SK-N-SH (cell line): ENCODE measurements at regions not wholly inside any gene's neighbourhood (a gene's known extent, or its start where the extent isn't known, plus 50 kb on each side); places are given as distances from the start of the nearest gene placed in this dataset.
A peak's percentile ranks its signal among the peaks of the same experiment; 100 is the strongest.

Source experiments
- CTCF ChIA-PET: fragments of 300-600, 350-600 bp; formaldehyde crosslinking; extraction: SDS; loops from one replicate; lab custom pipeline; 2021; lab: Yijun Ruan, JAX
- POLR2A ChIA-PET: fragments of 350-600 bp; sonication (Branson Sonifier 250); formaldehyde crosslinking; extraction: SDS; loops from one replicate; lab custom pipeline; 2020; ENCODE audit warnings: antibody characterized with exemption, inconsistent platforms; lab: Yijun Ruan, JAX
- DNase-seq: peaks from one replicate; pipeline ENCODE4 v3.0.0; 2012
- H2AFZ ChIP-seq: fragments of 200-600 bp; sonication (generic); 2 replicates; pipeline ENCODE4 v1.8.1; 2016; ENCODE audit warnings: antibody characterized with exemption, mild to moderate bottlenecking, low read depth
- H3F3A ChIP-seq: fragments of 200-600 bp; sonication (generic); replicated peaks from 2 replicates; pipeline ENCODE3; 2016; ENCODE audit warnings: antibody characterized with exemption, mild to moderate bottlenecking; ENCODE audit not compliant: insufficient read depth
- H3K27ac ChIP-seq, 2 experiments: fragments of 200-500 bp in 1 of 2; fragments of 200-600 bp in 1 of 2; sonication (Bioruptor generic) in 1 of 2; sonication (generic), shearing (Covaris generic) in 1 of 2; 2 replicates each; pipeline versions ENCODE4 v1.5.1 to v1.6.1; 2014 to 2016; ENCODE audit warnings: low read depth in 2 of 2, inconsistent platforms in 1 of 2, low read length in 1 of 2, mild to moderate bottlenecking in 1 of 2, mixed read lengths in 1 of 2
- H3K27me3 ChIP-seq: fragments of 200-600 bp; sonication (generic), shearing (Covaris generic); 2 replicates; pipeline ENCODE4 v1.6.1; 2016; ENCODE audit warnings: mixed run types; ENCODE audit not compliant: insufficient read depth
- H3K36me3 ChIP-seq, 2 experiments: fragments of 200-500 bp in 1 of 2; fragments of 200-600 bp in 1 of 2; sonication (Bioruptor generic) in 1 of 2; sonication (generic) in 1 of 2; replicated peaks in 1 of 2; 2 replicates each; pipeline versions ENCODE3 to v1.5.1; 2014 to 2016; ENCODE audit warnings: low read length in 1 of 2, mild to moderate bottlenecking in 1 of 2; ENCODE audit not compliant: insufficient read depth in 2 of 2, control insufficient read depth in 1 of 2
- H3K4me1 ChIP-seq, 2 experiments: fragments of 200-500 bp in 1 of 2; fragments of 200-600 bp in 1 of 2; sonication (Bioruptor generic) in 1 of 2; sonication (generic), shearing (Covaris generic) in 1 of 2; 2 replicates each; pipeline versions ENCODE4 v1.5.1 to v1.6.1; 2014 to 2016; ENCODE audit warnings: low read depth in 1 of 2, low read length in 1 of 2, mixed run types in 1 of 2; ENCODE audit not compliant: insufficient read depth in 2 of 2, control insufficient read depth in 1 of 2
- H3K4me2 ChIP-seq: fragments of 200-600 bp; sonication (generic), shearing (Covaris generic); 2 replicates; pipeline ENCODE4 v1.6.1; 2017; ENCODE audit warnings: mixed run types
- H3K4me3 ChIP-seq, 2 experiments: fragments of 200-500 bp in 1 of 2; fragments of 200-600 bp in 1 of 2; sonication (Bioruptor generic) in 1 of 2; sonication (generic), shearing (Covaris generic) in 1 of 2; 2 replicates each; pipeline versions ENCODE4 v1.5.1 to v1.8.1; 2014 to 2016; ENCODE audit warnings: low read depth in 2 of 2, inconsistent platforms in 1 of 2, low read length in 1 of 2, mild to moderate bottlenecking in 1 of 2, mixed read lengths in 1 of 2, moderate library complexity in 1 of 2
- H3K79me2 ChIP-seq: fragments of 200-600 bp; sonication (generic); 2 replicates; pipeline ENCODE4 v1.8.1; 2017; ENCODE audit warnings: mild to moderate bottlenecking; ENCODE audit not compliant: insufficient read depth
- H3K9ac ChIP-seq: fragments of 200-600 bp; sonication (generic); 2 replicates; pipeline ENCODE4 v1.6.1; 2017; ENCODE audit warnings: mixed run types
- H3K9me2 ChIP-seq: fragments of 200-600 bp; sonication (generic); 2 replicates; pipeline ENCODE4 v1.6.1; 2017; ENCODE audit warnings: mixed run types
- H3K9me3 ChIP-seq: fragments of 200-600 bp; sonication (generic); 2 replicates; pipeline ENCODE4 v1.6.1; 2017; ENCODE audit warnings: mixed run types, mild to moderate bottlenecking, moderate library complexity
- H4K20me1 ChIP-seq: fragments of 200-600 bp; sonication (generic); 2 replicates; pipeline ENCODE4 v1.6.1; 2017; ENCODE audit warnings: mild to moderate bottlenecking, mixed run types; ENCODE audit not compliant: insufficient read depth
- CHD2 ChIP-seq: fragments of 150-350 bp; IDR thresholded peaks from 2 replicates; pipeline ENCODE4 v1.6.1; 2018; ENCODE audit warnings: low read length; ENCODE audit not compliant: partially characterized antibody
- EP300 ChIP-seq, 2 experiments: IDR thresholded peaks; 2 replicates each; pipeline versions ENCODE4 v1.4.0 to v1.6.1; 2012; ENCODE audit warnings: borderline replicate concordance in 1 of 2, low read depth in 1 of 2, low read length in 1 of 2
- EZH2phosphoT487 ChIP-seq: fragments of 200-600 bp; sonication (generic); IDR thresholded peaks from 2 replicates; pipeline ENCODE4 v1.6.1; 2017; ENCODE audit warnings: low read depth, mixed run types, mild to moderate bottlenecking, antibody characterized with exemption, moderate library complexity, borderline replicate concordance
- FOSL2 ChIP-seq: IDR thresholded peaks from 2 replicates; pipeline ENCODE4 v1.4.0; 2012; ENCODE audit warnings: low read depth, mild to moderate bottlenecking, moderate library complexity, borderline replicate concordance
- FOXJ3 ChIP-seq: sonication (generic); formaldehyde crosslinking; IDR thresholded peaks from 2 replicates; pipeline ENCODE4 v1.5.1; 2020; ENCODE audit warnings: mild to moderate bottlenecking, missing genetic modification reagents
- GABPA ChIP-seq: IDR thresholded peaks from 2 replicates; pipeline ENCODE4 v1.4.0; 2012; ENCODE audit warnings: low read depth, mild to moderate bottlenecking
- GATA2 ChIP-seq: sonication (generic); formaldehyde crosslinking; IDR thresholded peaks from 2 replicates; pipeline ENCODE4 v1.5.0; 2020; ENCODE audit warnings: mild to moderate bottlenecking, missing genetic modification reagents
- IRF3 ChIP-seq: fragments of 150-350 bp; IDR thresholded peaks from 2 replicates; pipeline ENCODE4 v1.6.1; 2016; ENCODE audit warnings: mild to moderate bottlenecking, low read depth, low read length
- MEF2A ChIP-seq: IDR thresholded peaks from 2 replicates; pipeline ENCODE4 v1.4.0; 2012; ENCODE audit warnings: low read depth, borderline replicate concordance
- NFIC ChIP-seq: IDR thresholded peaks from 2 replicates; pipeline ENCODE4 v1.4.0; 2012; ENCODE audit warnings: borderline replicate concordance
- RAD21 ChIP-seq: IDR thresholded peaks from 2 replicates; pipeline ENCODE4 v1.6.1; 2012; ENCODE audit warnings: mild to moderate bottlenecking, low read length
- RCOR1 ChIP-seq: fragments of 150-350 bp; IDR thresholded peaks from 2 replicates; pipeline ENCODE4 v1.6.1; 2017; ENCODE audit warnings: antibody characterized with exemption, low read length
- RFX5 ChIP-seq: IDR thresholded peaks from 2 replicates; pipeline ENCODE4 v1.6.1; 2012; ENCODE audit warnings: mild to moderate bottlenecking, improper control_type of control experiment, low read length
- RXRA ChIP-seq: IDR thresholded peaks from 2 replicates; pipeline ENCODE4 v1.4.0; 2012; ENCODE audit warnings: low read depth, mild to moderate bottlenecking, borderline replicate concordance
- TCF12 ChIP-seq: IDR thresholded peaks from 2 replicates; pipeline ENCODE4 v1.4.0; 2012
- YY1 ChIP-seq: IDR thresholded peaks from 2 replicates; pipeline ENCODE4 v1.4.0; 2012; ENCODE audit warnings: low read depth, mild to moderate bottlenecking
- WGBS: methylation state at CpG from one replicate; pipeline ENCODE4 v1.1.6; 2017; ENCODE audit warnings: low lambda C conversion rate; 5-methylcytosine and 5-hydroxymethylcytosine counted together
- TF ChIP-seq, protein P1 (sequence below): IDR thresholded peaks from 2 replicates; pipeline ENCODE4 v1.4.0; 2012; ENCODE audit warnings: low read depth
- TF ChIP-seq, protein P2 (sequence below): IDR thresholded peaks from 2 replicates; pipeline ENCODE4; 2012
- TF ChIP-seq, protein P3 (sequence below): fragments of 200-600 bp; sonication (generic); IDR thresholded peaks from 2 replicates; pipeline ENCODE4 v1.6.1; 2017; ENCODE audit warnings: antibody characterized with exemption, mild to moderate bottlenecking, moderate library complexity

- CTCF ChIA-PET: interaction anchor here (0.6 to 1.0 kb wide), 2 partner anchors 56 to 1441 kb away, joined by 3 read pairs; no protein-coding TSS in a partner anchor
- WGBS: 26% methylated on average over 1 of the region's 1 CpG
- no peak overlapping the region for H3K9ac ChIP-seq
Observed at GRCh38 chr1:239844833-239845232, 246.8 kb upstream of the FMN2 start.

GRCh38 chr1:239854922-239855321 is 236.8 kb upstream of the FMN2 start:
- CTCF ChIA-PET: interaction anchor here (1.0 kb wide), 1 partner anchor 8 kb away, joined by 3 read pairs; no protein-coding TSS in a partner anchor
- H3K4me3 ChIP-seq: no peak overlapping the region
- H3K9ac ChIP-seq: no peak overlapping the region
- H3K9me2 ChIP-seq: no peaks in the 10 kb centered on the region
- POLR2A ChIA-PET: no interaction called here
- no peak for DNase-seq
- TF ChIP-seq, protein P1, sequence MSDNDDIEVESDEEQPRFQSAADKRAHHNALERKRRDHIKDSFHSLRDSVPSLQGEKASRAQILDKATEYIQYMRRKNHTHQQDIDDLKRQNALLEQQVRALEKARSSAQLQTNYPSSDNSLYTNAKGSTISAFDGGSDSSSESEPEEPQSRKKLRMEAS: no peak
- TF ChIP-seq FOSL2: no peak
- TF ChIP-seq RFX5: no peak
- TF ChIP-seq NFIC: no peak
- TF ChIP-seq CHD2: no peak
- TF ChIP-seq GABPA: no peak
- TF ChIP-seq MEF2A: no peak
- no peak for TF ChIP-seq TCF12
- TF ChIP-seq EZH2phosphoT487: no peak
- TF ChIP-seq, protein P2, sequence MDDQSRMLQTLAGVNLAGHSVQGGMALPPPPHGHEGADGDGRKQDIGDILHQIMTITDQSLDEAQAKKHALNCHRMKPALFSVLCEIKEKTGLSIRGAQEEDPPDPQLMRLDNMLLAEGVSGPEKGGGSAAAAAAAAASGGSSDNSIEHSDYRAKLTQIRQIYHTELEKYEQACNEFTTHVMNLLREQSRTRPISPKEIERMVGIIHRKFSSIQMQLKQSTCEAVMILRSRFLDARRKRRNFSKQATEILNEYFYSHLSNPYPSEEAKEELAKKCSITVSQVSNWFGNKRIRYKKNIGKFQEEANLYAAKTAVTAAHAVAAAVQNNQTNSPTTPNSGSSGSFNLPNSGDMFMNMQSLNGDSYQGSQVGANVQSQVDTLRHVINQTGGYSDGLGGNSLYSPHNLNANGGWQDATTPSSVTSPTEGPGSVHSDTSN: no peak
- no peak for TF ChIP-seq IRF3
- no peak for TF ChIP-seq YY1
- TF ChIP-seq RAD21: no peak
- TF ChIP-seq FOXJ3 (CRISPR knock-in tag): no peak
- TF ChIP-seq RXRA: no peak
- no peak for TF ChIP-seq GATA2
- no peaks in the 10 kb centered on the region for H3F3A ChIP-seq
- no peaks in the 10 kb centered on the region for H3K79me2 ChIP-seq
- peak overlapping the region in 1 of 2 experiments; percentile 40; a peak in 2 of 4 replicates for H3K27ac ChIP-seq
- no peak overlapping the region for H3K4me2 ChIP-seq
- no peaks in the 10 kb centered on the region; the same call in 1 of the 2 replicates for H3K9me3 ChIP-seq
- H2AFZ ChIP-seq: no peak overlapping the region
- H3K4me1 ChIP-seq: peaks cover 0 to 2% of the 10 kb centered on the region in 2 experiments; a peak in 2 of 4 replicates
- H3K27me3 ChIP-seq: no peaks in the 10 kb centered on the region; the same call in 1 of the 2 replicates
- WGBS: 64% methylated on average over 2 of the region's 2 CpGs
- no peaks in the 10 kb centered on the region for H4K20me1 ChIP-seq
- H3K36me3 ChIP-seq: no peaks in the 10 kb centered on the region

More at GRCh38 chr1:239844833-239845232, 246.8 kb upstream of the FMN2 start:
- H3K27ac ChIP-seq: peak overlapping the region in 1 of 2 experiments; percentile 100; a peak in 2 of 4 replicates
- H2AFZ ChIP-seq: no peak overlapping the region
- no peaks in the 10 kb centered on the region for H3K9me2 ChIP-seq
- H3K4me1 ChIP-seq: peaks cover 0 to 20% of the 10 kb centered on the region in 2 experiments; a peak in 2 of 4 replicates
- TF ChIP-seq GATA2 (peak; percentile 69), RCOR1 (no peak; the same call in 1 of the 2 replicates), FOSL2 (no peak), EP300 (IDR thresholded peaks at IDR 0.05; ENCODE audit: borderline replicate concordance in 1 of 2, low read depth in 1 of 2, low read length in 1 of 2) (peak in 1 of 2 experiments; percentile 89; a peak in 2 of 4 replicates), CHD2 (no peak), FOXJ3 (CRISPR knock-in tag) (no peak)
- TF ChIP-seq, protein P3, sequence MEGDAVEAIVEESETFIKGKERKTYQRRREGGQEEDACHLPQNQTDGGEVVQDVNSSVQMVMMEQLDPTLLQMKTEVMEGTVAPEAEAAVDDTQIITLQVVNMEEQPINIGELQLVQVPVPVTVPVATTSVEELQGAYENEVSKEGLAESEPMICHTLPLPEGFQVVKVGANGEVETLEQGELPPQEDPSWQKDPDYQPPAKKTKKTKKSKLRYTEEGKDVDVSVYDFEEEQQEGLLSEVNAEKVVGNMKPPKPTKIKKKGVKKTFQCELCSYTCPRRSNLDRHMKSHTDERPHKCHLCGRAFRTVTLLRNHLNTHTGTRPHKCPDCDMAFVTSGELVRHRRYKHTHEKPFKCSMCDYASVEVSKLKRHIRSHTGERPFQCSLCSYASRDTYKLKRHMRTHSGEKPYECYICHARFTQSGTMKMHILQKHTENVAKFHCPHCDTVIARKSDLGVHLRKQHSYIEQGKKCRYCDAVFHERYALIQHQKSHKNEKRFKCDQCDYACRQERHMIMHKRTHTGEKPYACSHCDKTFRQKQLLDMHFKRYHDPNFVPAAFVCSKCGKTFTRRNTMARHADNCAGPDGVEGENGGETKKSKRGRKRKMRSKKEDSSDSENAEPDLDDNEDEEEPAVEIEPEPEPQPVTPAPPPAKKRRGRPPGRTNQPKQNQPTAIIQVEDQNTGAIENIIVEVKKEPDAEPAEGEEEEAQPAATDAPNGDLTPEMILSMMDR: no peak
- no peaks in the 10 kb centered on the region for H4K20me1 ChIP-seq
- POLR2A ChIA-PET: no interaction called here
- no peak for DNase-seq
- H3K4me3 ChIP-seq: no peak overlapping the region
- H3K4me2 ChIP-seq: no peak overlapping the region
- no peaks in the 10 kb centered on the region for H3K9me3 ChIP-seq
- no peaks in the 10 kb centered on the region for H3K36me3 ChIP-seq
- H3K79me2 ChIP-seq: no peaks in the 10 kb centered on the region
- H3K27me3 ChIP-seq: no peaks in the 10 kb centered on the region; the same call in 1 of the 2 replicates
- H3F3A ChIP-seq: no peaks in the 10 kb centered on the region
